ENCODE measurements at regions not wholly inside any gene's neighbourhood (a gene's known extent, or its start where the extent isn't known, plus 50 kb on each side); places are given as distances from the start of the nearest gene placed in this dataset.

DNA sequence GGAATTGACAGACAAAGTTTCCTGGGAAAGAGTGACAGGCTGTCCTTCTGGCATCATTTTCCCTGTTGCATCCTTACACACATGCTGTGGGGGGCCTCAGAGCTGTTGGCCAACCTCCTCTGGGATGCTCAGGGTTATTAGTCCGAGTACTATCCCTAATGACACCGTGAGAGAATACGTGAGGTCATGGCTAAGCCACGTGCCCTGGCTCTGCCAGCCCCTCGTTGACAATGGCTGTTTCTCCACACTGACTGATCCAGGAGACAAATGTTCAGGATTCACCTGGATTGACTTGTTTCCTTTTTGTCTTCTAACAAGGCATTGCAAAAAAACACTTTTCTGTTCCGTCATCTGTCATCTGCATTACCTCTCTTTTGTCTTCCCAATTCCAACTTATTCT is 604.6 kb downstream of the TFAP2A start:
- H3K9me3 Mint-ChIP-seq, result no peaks in the 10 kb centered on the region
- H3K27me3 Mint-ChIP-seq, result no peaks in the 10 kb centered on the region
- DNase-seq, result no peak
- POLR2A ChIA-PET, result no interaction called here
- intact Hi-C loops (cut with micrococcal nuclease), result no loop called here
- H3K4me1 Mint-ChIP-seq (ENCODE audit: low read depth), result no peaks in the 10 kb centered on the region
- H3K27ac Mint-ChIP-seq, result no peak overlapping the region
- no peaks in the 10 kb centered on the region for H3K36me3 Mint-ChIP-seq
- no peak overlapping the region for H3K4me3 Mint-ChIP-seq
- CTCF ChIA-PET, result no interaction called here

DNA sequence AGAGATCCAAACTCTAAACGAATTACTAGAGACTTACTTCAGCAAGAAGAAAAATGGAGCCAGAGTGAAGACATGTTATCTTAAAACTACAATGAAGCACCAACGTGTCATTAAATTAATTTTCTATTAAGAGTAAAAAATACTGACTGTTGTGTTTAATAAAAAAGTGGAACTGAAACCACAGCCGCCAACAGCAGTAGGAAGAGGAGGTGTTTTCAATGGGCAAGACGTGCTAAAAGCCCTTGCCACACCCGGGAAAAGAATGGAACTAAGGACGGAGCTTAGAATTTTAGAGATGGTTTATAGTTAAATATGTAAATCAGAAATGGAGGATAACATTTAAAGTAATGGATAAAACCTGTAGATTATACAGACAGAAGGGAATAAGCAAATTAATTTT is 608.7 kb downstream of the TFAP2A start:
- Mint-ChIP-seq H3K27ac (no peak overlapping the region), H3K27me3 (no peaks in the 10 kb centered on the region), H3K4me3 (no peak overlapping the region), H3K36me3 (no peaks in the 10 kb centered on the region), H3K4me1 (ENCODE audit: low read depth) (no peaks in the 10 kb centered on the region), H3K9me3 (no peaks in the 10 kb centered on the region)
- no peak for DNase-seq
- CTCF ChIA-PET, result no interaction called here
- intact Hi-C loops (cut with micrococcal nuclease), result no loop called here
- POLR2A ChIA-PET, result no interaction called here

DNA sequence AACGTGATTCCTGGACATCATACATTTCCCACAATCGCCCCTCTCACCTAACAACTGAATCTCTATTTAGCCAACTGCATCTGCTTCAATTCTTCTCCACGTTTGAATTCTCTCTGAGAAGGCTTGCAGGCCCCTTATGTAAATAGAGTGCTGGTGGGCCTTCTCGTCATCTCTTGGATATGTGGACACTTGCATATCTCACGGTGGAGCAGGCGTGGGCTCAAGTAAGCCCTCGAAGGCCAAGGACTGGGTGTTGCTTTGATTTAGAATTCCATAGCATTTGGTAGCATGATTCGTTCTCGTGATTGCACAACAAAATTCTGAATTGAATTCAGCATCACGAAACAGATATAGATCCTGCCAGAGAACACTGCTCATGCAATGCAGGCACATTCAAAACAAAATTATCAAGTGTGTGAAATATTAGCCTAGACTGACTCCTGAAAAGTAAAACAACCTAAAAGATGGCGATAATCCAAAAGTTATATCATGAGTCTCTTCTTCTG is 613.6 kb downstream of the TFAP2A start:
- CTCF ChIA-PET, result interaction anchor here (0.6 kb wide), 1 partner anchor 56 kb away, joined by 3 read pairs; no protein-coding TSS in a partner anchor

DNA sequence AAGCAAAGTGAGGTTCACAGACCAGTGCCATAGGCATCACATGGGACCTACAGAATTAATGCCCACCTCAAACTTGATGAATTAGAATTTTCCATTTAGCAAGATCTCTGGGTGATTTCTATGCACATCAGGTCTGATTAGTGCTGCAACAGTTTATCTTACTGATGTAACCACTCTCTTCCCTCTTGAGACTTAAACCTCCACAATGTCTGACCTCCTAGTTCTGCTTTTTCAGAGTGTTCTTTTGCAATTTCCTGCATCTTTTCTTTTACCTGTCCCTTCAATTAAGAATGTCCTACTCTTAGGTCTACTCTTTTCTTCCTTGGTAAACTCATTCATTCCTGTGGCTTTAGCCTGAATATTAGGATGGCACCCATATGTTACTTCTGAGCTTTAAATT is 615.3 kb downstream of the TFAP2A start:
- H3K27me3 Mint-ChIP-seq, result no peaks in the 10 kb centered on the region
- CTCF ChIA-PET, result no interaction called here
- no peak overlapping the region for H3K4me3 Mint-ChIP-seq
- H3K4me1 Mint-ChIP-seq (ENCODE audit: low read depth), result no peaks in the 10 kb centered on the region
- no peak for DNase-seq
- intact Hi-C loops (cut with micrococcal nuclease), result no loop called here
- no peaks in the 10 kb centered on the region for H3K36me3 Mint-ChIP-seq
- POLR2A ChIA-PET, result no interaction called here
- peaks cover 4% of the 10 kb centered on the region for H3K9me3 Mint-ChIP-seq
- H3K27ac Mint-ChIP-seq, result no peak overlapping the region

More for the DNA sequence above, 613.6 kb downstream of the TFAP2A start:
- intact Hi-C loops (cut with micrococcal nuclease), result no loop called here
- no peaks in the 10 kb centered on the region for H3K36me3 Mint-ChIP-seq
- H3K4me1 Mint-ChIP-seq (ENCODE audit: low read depth), result no peaks in the 10 kb centered on the region
- no peak overlapping the region for H3K27ac Mint-ChIP-seq
- POLR2A ChIA-PET, result no interaction called here
- H3K27me3 Mint-ChIP-seq, result no peaks in the 10 kb centered on the region
- DNase-seq, result no peak
- no peaks in the 10 kb centered on the region for H3K9me3 Mint-ChIP-seq
- H3K4me3 Mint-ChIP-seq, result no peak overlapping the region

DNA sequence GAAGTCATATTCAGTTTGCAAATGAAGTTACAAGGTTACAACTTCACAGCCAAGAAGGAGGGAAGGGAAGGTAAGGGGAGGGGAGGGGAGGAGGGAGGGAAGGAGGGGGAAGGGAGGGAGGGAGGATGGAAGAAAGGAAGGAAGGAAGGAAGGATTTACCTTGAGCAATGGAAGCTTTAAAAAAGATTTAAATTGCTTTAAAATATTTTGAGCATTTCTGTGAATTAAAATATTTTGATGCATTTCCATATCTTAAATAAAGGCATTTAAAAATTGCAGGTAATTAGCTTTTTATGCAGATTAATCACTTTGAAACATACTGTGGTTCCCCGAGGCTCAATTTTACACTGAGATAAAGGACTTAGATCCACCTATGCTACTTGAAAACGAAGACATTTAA is 618.0 kb downstream of the TFAP2A start:
- H3K4me3 Mint-ChIP-seq, result no peak overlapping the region
- no peaks in the 10 kb centered on the region for H3K4me1 Mint-ChIP-seq (ENCODE audit: low read depth)
- peaks cover 6% of the 10 kb centered on the region for H3K9me3 Mint-ChIP-seq
- POLR2A ChIA-PET, result no interaction called here
- DNase-seq, result no peak
- no peaks in the 10 kb centered on the region for H3K36me3 Mint-ChIP-seq
- intact Hi-C loops (cut with micrococcal nuclease), result no loop called here
- CTCF ChIA-PET, result interaction anchor here (0.6 kb wide), 1 partner anchor 68 kb away, joined by 3 read pairs; no protein-coding TSS in a partner anchor
- no peak overlapping the region for H3K27ac Mint-ChIP-seq
- no peaks in the 10 kb centered on the region for H3K27me3 Mint-ChIP-seq

DNA sequence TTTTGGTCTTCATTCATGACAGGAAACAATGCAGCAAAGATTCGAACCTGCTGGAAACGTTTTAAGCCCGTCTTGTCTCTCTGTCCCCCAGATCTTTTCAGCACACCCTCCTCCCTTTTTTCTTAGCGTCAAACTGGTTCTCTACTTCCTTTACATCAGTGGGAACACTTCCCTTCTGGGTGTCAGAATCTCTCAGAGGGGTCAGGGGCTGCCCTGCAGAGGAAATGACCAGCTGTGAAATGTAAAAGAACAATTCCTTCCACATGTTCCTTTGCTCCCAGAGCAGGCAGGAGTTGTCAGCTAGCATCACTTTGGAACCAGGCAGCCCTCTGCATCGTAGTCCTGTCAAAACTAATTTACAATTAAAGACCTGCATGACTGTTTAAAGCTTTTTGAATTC is 619.0 kb downstream of the TFAP2A start:
- H3K4me1 Mint-ChIP-seq (ENCODE audit: low read depth), result no peaks in the 10 kb centered on the region
- no peak overlapping the region for H3K27ac Mint-ChIP-seq
- POLR2A ChIA-PET, result no interaction called here
- peaks cover 6% of the 10 kb centered on the region for H3K9me3 Mint-ChIP-seq
- intact Hi-C loops (cut with micrococcal nuclease), result no loop called here
- no peaks in the 10 kb centered on the region for H3K27me3 Mint-ChIP-seq
- no peaks in the 10 kb centered on the region for H3K36me3 Mint-ChIP-seq
- CTCF ChIA-PET, result no interaction called here
- H3K4me3 Mint-ChIP-seq, result no peak overlapping the region
- no peak for DNase-seq

DNA sequence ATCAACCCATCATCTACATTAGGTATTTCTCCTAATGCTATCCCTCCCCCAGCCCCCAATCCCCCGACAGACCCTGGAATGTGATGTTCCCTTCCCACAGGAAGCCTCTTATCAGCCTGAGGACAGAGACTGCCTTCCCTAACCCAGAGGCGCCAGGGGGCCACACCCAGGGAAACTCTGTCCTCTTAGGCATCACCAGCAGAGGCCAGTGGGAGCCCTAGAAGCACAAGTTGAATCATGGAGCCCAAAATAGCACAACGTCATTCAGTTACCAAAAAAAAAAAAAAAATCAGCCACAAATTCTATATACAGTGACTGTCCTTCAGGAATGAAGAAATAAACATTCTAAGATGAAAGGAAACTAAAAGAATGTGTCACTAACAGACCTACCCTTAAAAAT is 625.7 kb downstream of the TFAP2A start:
- no peaks in the 10 kb centered on the region for H3K27me3 Mint-ChIP-seq
- no peak overlapping the region for H3K27ac Mint-ChIP-seq
- CTCF ChIA-PET, result no interaction called here
- H3K36me3 Mint-ChIP-seq, result no peaks in the 10 kb centered on the region
- intact Hi-C loops (cut with micrococcal nuclease), result no loop called here
- POLR2A ChIA-PET, result no interaction called here
- DNase-seq, result no peak
- peaks cover 2% of the 10 kb centered on the region for H3K9me3 Mint-ChIP-seq
- no peaks in the 10 kb centered on the region for H3K4me1 Mint-ChIP-seq (ENCODE audit: low read depth)
- no peak overlapping the region for H3K4me3 Mint-ChIP-seq

DNA sequence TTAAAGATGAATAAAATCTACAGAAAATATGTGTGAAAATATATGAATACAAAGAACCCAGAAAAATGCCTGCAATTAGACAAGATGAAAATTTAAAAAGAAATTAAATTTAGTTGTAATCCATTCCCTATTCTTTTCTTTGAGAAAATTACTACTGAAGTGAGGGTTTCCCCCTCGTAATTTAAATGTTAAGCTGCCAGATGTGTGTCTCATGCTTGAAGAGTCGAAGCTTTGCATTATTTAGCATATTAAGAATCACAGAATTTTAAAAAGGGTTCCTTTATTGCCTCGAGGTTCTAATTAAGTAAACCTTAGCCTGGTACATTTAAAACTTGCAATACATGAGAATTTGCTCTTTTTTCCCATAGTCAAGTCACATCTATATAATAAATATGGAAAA is 630.1 kb downstream of the TFAP2A start:
- no peak overlapping the region for H3K4me3 Mint-ChIP-seq
- no peaks in the 10 kb centered on the region for H3K9me3 Mint-ChIP-seq
- intact Hi-C loops (cut with micrococcal nuclease), result no loop called here
- H3K36me3 Mint-ChIP-seq, result no peaks in the 10 kb centered on the region
- DNase-seq, result no peak
- POLR2A ChIA-PET, result no interaction called here
- no peak overlapping the region for H3K27ac Mint-ChIP-seq
- no peaks in the 10 kb centered on the region for H3K27me3 Mint-ChIP-seq
- H3K4me1 Mint-ChIP-seq (ENCODE audit: low read depth), result no peaks in the 10 kb centered on the region
- CTCF ChIA-PET, result no interaction called here

DNA sequence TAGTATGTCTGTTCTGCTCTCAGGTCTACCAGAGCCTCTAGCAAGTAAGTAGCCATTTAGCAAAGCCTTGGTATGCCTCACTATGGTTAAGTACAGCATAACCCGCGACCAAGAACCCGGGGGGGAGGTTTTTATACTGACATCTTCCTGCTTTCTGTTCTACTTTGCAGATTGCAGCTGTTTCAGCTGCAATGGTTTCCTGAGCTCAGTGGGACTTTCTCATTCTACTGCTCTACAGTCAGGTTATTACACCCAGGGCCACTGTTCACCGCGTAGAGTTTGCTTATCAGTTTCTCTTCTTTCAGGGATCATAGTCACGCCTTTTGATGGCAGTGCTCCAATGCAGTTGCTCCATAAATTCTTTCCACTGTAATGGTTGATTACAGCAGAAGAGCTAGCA is 631.3 kb downstream of the TFAP2A start:
- ChIA-PET POLR2A (no interaction called here), CTCF (no interaction called here)
- no peaks in the 10 kb centered on the region for H3K4me1 Mint-ChIP-seq (ENCODE audit: low read depth)
- H3K27me3 Mint-ChIP-seq, result no peaks in the 10 kb centered on the region
- no peak overlapping the region for H3K4me3 Mint-ChIP-seq
- no peaks in the 10 kb centered on the region for H3K36me3 Mint-ChIP-seq
- no peak for DNase-seq
- intact Hi-C loops (cut with micrococcal nuclease), result no loop called here
- no peak overlapping the region for H3K27ac Mint-ChIP-seq
- no peaks in the 10 kb centered on the region for H3K9me3 Mint-ChIP-seq

DNA sequence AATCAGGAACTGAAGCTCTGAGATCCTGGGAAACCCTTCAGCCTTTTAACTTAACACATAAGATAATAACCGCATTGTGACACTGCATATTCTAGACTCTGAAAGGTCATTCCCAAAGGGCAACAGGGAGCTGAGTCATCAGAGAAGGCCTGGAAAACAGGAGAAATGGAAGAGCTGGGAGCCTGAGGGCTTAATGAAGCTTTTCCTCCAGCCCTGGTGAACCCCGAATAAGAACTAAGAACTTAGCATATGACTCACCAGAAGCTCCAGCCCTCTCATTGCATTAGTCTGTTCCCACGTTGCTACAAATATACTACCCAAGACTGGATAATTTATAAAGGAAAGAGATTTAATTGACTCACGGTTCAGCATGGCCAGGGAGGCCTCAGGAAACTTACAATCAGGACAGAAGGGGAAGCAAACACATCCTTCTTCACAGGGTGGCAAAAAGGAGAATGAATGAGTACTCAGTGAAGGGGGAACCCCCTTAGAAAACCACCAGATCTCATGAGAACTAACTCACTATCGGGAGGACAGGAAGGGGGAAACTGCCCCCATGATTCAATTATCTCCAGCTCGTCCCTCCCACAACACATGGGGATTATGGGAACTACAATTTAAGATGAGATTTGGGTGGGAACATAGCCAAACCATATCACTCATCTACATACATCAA is 648.5 kb downstream of the TFAP2A start:
- no peaks in the 10 kb centered on the region for H3K9me3 Mint-ChIP-seq
- no peak overlapping the region for H3K4me3 Mint-ChIP-seq
- CTCF ChIA-PET, result no interaction called here
- H3K27me3 Mint-ChIP-seq, result no peaks in the 10 kb centered on the region
- H3K4me1 Mint-ChIP-seq (ENCODE audit: low read depth), result no peaks in the 10 kb centered on the region
- no peak for DNase-seq
- POLR2A ChIA-PET, result no interaction called here
- intact Hi-C loops (cut with micrococcal nuclease), result no loop called here
- no peak overlapping the region for H3K27ac Mint-ChIP-seq
- H3K36me3 Mint-ChIP-seq, result no peaks in the 10 kb centered on the region

DNA sequence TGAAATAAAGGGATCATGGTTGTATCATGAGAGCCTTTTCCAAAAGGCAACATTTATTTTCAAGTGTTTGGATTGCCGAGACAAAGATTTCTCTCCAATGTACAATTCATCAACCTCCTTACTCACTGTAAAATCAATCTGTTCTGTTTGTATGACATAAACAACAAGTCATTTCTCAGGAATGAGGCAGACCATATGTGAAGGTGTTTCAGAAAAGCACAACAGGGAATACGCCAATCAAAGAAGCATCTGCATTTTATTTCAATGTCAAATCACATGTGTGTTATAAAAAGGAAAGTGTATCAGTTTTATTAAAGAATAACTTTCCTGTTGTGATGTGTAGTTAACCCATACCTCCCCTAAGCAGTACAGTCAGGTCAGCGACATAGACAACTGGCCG is 653.7 kb downstream of the TFAP2A start:
- POLR2A ChIA-PET, result no interaction called here
- intact Hi-C loops (cut with micrococcal nuclease), result no loop called here
- no peaks in the 10 kb centered on the region for H3K9me3 Mint-ChIP-seq
- no peak overlapping the region for H3K4me3 Mint-ChIP-seq
- no peaks in the 10 kb centered on the region for H3K4me1 Mint-ChIP-seq (ENCODE audit: low read depth)
- no peak for DNase-seq
- no peaks in the 10 kb centered on the region for H3K36me3 Mint-ChIP-seq
- H3K27me3 Mint-ChIP-seq, result no peaks in the 10 kb centered on the region
- H3K27ac Mint-ChIP-seq, result no peak overlapping the region
- CTCF ChIA-PET, result no interaction called here

DNA sequence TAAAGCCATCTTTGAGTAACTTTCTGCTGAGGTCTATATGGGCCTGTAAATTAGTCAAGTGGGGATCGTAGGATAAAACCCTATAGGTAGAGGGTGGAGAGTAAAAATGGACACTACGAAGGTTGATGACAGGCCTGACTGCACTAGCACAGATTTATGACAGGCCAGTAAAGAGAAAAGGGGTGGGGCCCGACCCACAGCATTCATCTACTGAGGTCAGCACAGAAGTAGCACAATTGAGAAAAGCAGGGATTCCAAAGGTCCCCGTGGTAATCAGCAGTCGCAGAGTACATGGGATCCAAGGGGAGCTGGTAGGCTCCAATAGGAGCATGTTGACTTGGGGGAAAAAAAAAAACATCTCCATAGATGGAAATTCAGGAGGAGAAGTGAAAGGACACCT is 660.4 kb downstream of the TFAP2A start:
- peaks cover 8% of the 10 kb centered on the region for H3K9me3 Mint-ChIP-seq
- DNase-seq, result no peak
- H3K36me3 Mint-ChIP-seq, result no peaks in the 10 kb centered on the region
- no peak overlapping the region for H3K27ac Mint-ChIP-seq
- H3K27me3 Mint-ChIP-seq, result no peaks in the 10 kb centered on the region
- ChIA-PET CTCF (no interaction called here), POLR2A (no interaction called here)
- H3K4me1 Mint-ChIP-seq (ENCODE audit: low read depth), result no peaks in the 10 kb centered on the region
- intact Hi-C loops (cut with micrococcal nuclease), result no loop called here
- no peak overlapping the region for H3K4me3 Mint-ChIP-seq

DNA sequence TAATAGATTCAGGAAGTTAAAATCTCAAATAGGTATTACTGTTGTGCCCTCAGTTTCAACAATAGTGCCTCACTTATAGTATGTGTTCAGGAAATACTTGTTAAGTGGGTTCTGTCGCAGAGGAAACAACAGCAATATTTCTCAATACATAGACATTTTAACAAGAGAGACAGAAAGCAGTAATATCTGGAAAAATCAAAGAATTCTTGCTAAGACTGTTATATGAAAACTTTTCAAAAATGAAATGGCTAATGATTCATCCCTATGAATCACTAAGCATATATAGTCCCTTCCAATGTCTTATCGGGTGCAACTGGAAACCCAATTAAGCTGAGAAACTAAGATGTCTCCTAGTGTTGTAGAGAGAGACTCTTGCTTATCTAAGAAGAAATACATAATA is 668.9 kb downstream of the TFAP2A start:
- intact Hi-C loops (cut with micrococcal nuclease), result no loop called here
- H3K4me3 Mint-ChIP-seq, result no peak overlapping the region
- ChIA-PET POLR2A (no interaction called here), CTCF (no interaction called here)
- H3K27ac Mint-ChIP-seq, result no peak overlapping the region
- H3K4me1 Mint-ChIP-seq (ENCODE audit: low read depth), result no peaks in the 10 kb centered on the region
- no peaks in the 10 kb centered on the region for H3K27me3 Mint-ChIP-seq
- no peak for DNase-seq
- H3K9me3 Mint-ChIP-seq, result peaks cover 7% of the 10 kb centered on the region
- H3K36me3 Mint-ChIP-seq, result no peaks in the 10 kb centered on the region

Measured in activated CD4-positive, alpha-beta memory T cell treated with anti-CD3 and anti-CD28 coated beads for 36 hours (primary cell).